ENCODE measurements at regions not wholly inside any gene's neighbourhood (a gene's known extent, or its start where the extent isn't known, plus 50 kb on each side); places are given as distances from the start of the nearest gene placed in this dataset.
A peak's percentile ranks its signal among the peaks of the same experiment; 100 is the strongest.

DNA sequence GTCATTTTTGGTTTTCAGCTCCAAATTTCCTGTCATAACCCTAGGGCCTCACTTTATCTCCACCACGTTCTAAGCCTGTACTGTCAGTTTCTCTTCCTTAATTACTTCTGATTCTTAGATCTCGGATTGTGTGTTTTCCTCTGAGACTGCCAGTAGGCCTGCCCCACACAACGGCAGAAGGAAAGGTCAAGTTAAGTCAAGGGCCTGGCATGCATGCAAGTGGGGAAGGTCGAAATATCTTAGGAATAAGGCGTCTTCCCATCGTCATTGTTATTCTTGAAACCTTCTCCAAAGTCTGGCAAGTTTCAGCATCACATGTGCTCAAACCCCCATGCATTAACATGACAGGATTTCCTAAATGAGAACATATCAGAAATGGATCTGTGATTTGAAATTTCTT lies 203.5 kb upstream of the TSHZ2 start:
- DNase-seq, result no peak

DNA sequence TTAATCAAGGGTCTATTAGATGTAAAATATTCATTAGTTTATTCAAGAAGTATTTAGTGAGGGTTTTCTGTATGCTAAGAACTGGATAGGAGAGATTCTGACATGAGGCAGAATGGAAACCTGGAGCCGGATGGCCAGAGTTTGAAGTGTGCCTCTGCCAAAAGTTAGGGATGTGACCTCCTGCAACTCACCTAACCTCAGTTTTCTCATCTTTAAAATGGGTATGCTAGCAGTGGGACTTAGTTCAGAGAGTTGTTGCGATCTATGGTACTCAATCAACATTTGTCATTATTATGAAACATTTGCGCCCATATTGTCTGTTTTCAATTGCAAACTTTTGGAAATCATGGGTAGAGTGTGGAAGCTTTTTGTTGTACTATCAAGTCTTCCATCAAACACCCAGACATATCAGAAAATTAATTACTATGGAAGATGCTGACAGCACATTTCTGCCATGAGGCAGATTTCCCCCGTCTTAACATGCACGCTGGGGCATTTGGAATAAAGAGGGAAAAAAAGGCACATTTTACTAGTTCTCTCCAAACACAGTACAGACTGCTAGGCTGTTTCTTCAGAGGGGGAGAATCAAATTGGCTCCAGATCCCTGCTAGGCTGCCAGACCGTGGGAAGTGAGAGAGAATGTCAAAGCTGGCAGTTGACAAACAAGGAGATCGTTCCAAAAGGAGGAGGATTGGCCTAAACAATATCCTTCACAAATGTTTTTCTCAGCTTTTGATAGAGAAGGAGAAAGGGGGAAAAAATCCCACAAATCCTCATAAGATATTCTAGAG lies 205.3 kb upstream of the TSHZ2 start:
- no peak for DNase-seq

DNA sequence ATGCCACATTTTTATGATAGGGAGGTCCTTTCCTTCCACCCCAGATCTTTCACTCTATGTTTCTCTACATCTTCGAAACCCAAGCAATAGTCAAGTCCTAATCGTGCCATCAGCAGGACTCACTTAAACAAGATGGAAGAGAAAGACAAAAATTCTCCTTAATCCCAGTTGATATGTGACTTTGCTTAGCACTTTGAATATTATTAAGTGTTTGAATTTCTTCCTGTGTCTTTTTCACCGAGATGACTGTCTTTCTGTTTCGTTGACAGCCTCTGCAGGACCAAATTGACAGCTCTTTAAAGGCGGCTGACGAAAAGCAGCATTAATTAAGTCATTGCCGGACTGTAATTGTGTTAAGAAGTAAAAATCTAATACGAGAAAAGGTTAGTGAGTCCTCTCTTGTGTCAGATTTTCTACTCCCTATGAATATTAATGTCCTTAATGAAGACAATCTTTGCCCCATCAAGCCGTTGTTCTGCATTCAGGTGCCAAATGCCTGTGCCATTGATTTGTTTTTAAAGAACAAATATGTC lies 208.8 kb upstream of the TSHZ2 start:
- DNase-seq, result no peak

DNA sequence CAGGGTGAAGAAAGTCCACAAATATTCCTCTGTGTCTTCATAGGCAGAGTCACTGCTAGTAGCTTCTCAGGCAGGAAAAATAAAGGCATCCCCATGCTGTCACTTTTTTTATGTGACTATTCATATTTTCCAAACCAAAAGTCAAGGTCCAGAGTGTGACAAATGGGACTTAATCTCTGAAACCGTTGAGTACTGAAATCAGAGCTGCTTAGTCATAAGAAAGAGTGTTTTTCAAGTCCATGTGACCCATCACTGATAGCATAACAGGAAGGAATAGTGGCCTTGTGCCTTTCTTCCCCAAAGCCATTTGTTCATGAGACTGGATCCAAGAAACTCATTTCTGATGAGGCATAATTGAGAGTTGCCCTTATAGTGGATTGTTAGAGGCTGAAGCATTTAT lies 210.3 kb upstream of the TSHZ2 start:
- DNase-seq, result no peak

DNA sequence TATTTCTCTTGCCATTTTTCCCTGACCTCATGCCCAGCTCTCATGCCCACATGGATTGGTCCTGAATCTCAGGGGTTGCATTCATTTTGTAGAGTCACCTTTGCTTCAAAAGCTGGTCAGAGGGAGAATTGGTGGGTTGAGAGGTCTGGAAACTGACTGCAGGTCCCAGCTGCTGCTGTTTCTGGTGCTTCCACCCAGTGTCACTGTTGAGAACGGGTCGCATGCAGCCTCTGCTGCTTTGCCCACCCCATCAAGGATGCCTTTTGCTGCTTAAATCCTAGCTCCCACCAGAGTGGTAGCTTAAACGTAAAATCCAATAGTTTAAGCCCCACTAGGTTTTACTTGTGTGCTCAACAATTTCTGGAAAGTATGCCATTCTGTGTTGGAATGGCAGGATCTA lies 211.4 kb upstream of the TSHZ2 start:
- DNase-seq, result no peak

DNA sequence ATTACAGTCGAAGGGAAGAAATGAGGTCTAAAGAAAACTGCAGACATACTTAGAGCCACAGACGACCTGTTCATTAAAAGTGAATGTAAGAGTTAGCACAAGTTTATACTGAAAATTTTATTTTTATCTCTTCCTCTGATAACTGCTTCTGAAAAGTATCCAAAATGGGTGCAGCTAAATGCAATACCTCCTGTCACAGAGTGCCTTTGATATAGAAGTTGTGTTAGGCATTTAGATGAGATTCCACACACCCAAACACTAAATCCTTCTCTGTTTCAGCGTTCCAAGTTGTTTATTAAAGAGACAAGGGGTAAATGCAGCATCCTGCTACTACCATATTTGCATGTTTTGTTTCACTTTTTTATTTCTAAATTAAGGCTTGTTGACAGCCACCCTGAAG lies 214.7 kb upstream of the TSHZ2 start:
- no peak for DNase-seq

DNA sequence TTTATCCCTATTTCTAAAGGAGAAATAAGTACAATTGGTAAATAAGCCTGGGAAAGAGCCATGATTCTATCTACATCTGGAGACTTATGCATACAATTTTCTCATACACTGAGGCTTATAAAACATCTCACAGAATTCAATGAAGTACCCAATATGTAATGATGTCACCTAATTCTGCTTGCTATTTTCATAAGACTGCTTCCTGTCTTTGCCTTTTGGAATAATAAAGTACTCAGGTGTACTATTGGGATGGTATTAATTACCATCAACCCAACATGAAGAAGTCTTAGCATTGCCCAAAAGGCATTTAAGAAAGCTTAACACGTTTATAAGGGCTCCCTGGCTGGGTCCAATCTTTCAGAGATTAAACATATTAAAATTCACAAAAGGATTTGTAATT lies 216.4 kb upstream of the TSHZ2 start:
- no peak for DNase-seq

DNA sequence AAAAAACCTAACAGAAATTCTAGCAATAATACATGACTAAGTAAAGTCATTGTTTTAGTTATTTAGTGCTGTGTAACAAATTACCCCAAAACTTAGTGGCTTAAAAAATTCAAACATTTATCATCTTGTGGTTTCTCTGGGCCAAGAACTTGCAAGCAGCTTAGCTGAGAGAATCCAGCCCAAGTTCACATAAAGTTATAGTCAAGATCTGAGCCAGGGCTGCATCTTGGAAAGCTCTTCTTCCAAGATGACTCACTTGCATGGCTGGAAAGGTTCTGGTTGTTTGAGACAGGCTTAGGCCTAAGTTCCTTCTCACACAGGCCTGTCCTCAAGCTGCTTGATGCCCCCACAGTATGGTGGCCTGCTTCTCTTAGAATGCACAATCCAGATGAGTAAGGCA lies 217.8 kb upstream of the TSHZ2 start:
- DNase-seq, result peak; percentile 18

DNA sequence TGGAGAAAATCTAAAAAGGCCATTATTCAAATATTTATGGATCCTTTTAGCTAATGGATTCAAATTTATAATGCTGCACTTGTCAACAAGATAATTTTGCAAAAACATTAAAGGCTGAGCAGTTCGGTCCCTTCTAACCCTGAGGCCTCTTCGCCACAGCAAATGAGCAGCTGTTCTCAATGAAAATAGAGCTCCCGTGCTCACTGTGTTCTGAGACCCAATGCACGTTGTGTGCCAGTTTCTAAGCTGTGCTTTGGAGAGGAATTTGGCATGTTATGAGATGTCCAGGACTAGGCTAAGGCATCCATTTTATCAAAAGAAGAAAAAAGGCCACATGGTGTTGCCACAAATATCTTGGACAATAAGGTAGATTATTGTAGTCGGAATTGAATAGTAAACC lies 220.1 kb upstream of the TSHZ2 start:
- no peak for DNase-seq

DNA sequence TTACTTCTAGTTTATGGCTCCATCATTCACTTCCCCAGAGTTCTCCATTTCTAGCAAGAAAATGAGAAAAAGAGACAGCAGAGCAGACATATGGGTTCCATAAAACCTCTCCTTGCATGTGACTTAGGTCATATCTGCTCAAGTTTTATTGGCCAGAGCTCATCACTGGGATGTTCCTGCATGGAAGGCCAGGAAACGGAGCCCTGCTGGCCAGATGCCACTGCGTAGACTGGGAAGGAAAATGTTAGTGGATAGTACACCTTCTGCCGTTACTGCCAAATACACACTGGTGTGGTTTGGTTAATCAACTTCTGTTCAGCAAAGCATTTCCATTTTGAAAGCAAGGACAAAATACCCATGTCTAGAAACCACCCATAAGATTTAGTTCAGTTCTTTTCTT lies 220.6 kb upstream of the TSHZ2 start:
- no peak for DNase-seq

DNA sequence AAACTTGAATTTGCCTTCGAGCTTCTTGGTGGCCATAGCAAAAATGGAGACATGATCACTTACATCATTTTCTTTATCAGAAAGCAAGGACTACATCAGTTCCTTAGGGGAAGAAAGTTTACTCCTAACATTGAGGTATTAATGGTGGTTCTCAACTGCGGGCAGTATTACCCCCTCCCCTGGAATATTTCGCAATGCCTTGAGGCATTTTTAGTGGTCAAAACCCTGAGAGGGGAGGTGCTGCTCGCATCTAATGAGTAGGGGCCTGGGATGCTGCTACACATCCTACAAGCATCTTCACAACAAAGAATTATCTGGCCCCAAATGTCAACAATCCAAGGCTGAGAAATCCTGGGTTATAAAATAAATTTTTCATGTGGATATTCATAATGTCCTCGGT lies 222.2 kb upstream of the TSHZ2 start:
- DNase-seq, result no peak

DNA sequence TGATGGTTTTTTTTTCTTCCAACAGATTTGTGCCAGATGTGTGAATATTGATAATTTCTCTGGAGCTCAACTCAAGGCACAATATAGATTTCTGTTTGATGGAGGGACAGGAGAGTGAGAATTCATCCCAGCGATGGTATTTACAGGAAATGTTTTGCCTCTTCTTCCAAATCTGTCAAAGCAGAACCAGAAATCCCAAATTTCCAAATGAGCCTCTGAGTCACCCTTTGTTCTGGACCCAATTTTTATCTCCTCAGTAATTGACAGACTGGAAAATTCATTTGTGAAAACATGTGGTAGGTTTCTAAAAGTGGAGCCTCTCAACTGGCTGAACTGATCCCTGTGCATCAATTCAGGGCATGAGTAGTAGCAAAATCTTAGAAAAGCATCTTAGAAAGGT lies 223.2 kb upstream of the TSHZ2 start:
- DNase-seq, result peak; percentile 11

DNA sequence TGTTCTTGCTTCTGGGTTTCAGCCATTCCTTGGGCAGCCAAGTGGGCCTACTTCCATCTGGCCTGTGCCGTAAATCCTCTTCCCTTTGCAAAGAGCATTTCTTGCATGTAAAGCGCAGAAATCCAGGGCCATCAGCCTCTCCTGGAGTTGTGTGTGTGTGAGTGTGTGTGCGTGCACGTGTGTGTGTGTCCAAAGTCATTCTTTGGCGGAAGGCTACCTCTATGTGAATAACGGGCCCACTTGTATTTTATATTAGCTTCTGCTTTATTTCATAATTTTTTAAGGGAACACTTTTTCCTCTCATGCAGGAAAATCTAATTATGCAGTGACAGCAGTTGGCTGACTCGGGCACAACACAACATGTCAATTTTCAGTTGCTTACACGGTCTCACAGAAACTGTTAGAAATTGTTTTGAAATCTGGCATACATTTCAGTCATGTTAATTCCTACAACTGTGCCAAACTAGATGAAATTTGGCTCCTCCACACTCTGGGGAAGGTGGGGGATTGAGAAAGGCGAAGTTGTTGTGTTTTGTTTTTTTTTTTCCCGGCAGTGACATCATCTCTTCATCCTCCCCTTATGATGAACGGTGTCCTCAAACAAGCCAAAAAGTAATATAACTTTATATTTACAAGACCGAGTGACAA lies 223.7 kb upstream of the TSHZ2 start:
- DNase-seq, result no peak

DNA sequence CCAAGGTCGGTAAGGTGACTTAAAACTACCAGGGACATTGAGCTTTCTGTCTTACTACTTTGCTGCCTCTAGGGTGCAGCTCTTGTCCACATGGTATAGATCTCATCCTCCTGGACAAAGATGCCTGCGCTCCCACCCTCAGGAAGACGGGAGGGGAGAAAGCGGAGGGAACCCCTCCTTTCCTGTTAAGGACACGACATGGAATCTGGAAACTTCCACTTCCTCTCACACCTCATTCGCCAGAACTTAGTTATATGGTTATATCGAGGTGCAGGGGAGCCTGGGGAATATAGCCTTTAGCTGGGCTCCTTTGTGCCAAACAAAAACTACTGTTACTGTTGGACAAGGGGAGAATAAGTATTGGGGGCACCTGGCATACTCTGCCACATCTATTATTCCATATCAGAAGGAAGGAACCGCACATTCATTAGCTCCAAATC lies 224.3 kb upstream of the TSHZ2 start:
- peak; percentile 31 for DNase-seq

DNA sequence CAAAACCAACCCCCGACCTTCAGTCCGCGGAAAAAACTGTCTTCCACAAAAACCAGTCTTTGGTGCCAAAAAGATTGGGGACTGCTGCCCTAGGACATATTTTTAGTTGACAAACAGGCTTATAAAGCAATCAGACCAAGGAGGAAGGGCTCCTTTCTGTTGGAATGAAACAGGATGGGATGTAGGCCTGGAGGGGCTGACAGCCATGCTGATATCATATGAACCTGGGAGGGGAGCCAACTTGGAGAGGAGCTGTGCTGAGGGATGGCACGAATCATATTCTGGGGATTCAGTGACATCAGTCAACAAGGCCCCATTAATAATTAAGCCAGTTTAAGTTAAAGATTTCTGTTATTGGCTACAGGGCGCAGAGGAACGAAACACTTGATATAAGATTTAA lies 225.4 kb upstream of the TSHZ2 start:
- DNase-seq, result peak; percentile 16

DNA sequence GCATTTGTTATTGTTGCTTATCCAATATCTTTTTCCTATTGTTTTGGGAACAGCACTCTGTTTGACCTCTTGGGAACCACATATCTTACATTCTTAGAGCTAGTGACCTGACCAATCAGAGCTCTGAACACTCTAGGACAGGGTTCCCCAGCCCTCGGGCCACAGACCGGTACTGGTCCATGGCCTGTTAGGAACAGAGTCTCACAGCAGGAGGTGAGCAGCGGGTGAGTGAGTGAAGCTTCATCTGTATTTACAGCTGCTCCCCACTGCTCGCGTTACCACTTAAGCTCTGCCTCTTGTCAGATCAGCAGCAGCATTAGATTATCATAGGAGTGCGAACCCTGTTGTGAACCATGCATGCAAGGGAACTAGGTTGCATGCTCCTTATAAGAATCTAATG lies 226.0 kb upstream of the TSHZ2 start:
- no peak for DNase-seq

DNA sequence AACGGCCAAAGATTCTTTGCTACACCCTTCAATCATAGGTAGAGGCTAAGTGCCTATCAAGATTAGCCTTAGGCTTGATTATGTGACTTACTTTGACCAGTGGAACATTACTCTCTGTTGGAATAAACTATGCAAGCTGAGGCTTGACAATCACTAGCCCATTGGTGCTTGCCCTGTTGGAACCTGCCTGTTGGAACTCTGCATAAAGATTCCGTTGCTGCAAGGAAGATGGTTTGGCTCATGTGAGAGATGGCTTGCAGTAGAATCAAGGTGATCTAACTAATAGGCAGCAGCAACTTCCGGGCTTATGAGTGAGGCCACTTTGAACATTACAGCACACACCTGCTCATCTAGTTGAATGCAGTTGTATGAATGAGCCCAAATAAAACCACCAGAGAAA lies 227.7 kb upstream of the TSHZ2 start:
- no peak for DNase-seq

DNA sequence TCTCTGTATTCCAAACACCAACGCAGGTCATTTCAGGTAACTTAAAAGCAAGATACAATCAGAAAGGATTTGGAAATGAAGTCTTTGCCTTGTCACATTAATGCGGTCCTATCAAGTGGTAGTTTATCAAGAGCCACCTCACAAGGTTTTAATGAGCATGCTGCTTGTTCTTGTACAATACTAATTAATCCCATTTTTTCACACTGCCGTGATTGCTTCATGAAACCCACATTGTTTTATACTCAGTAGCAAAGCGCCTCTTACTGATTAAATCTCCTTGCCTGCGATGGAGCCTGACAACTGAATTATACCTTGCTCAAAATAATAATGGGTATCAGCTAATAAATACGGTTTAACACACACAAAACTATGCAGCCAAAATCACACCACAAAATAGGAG lies 234.1 kb upstream of the TSHZ2 start:
- DNase-seq, result no peak

DNA sequence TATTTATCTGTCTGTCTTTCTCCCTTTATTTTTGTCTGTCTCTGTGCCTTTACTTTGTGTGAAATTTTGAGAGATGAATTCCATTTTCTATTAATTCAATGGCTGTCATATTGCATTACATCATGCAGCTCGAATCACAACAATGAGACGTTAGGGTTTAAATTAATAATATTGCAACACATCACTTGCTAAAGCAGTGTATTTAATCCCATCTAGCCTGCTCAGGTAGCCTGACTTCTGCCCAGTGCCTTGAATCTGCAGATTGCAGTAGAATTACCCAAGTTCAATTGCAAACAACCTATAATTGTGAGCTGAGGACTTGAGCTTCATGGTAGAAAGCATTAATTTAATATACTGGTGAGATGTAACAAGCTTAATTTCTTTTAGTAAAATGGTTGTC lies 235.7 kb upstream of the TSHZ2 start:
- DNase-seq, result no peak

DNA sequence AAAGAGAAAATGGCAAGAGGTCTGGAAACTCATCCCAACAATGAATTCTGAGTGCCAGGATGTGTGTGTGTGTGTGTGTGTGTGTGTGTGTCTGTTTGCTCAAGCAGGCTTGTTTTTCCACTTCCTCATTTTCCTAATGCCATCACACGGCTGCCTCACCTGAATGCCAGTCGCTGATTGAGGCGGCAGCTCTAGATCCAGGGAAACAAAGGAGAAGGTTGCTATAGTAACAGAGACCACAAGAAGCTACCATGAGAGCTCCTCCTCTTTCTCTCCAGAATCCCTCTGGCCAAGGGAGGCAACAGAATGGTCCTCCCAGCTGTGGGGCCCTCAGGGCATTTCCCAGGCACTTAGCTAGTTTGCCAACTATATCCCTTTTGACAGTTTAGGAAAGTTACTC lies 241.1 kb upstream of the TSHZ2 start:
- DNase-seq, result no peak

DNA sequence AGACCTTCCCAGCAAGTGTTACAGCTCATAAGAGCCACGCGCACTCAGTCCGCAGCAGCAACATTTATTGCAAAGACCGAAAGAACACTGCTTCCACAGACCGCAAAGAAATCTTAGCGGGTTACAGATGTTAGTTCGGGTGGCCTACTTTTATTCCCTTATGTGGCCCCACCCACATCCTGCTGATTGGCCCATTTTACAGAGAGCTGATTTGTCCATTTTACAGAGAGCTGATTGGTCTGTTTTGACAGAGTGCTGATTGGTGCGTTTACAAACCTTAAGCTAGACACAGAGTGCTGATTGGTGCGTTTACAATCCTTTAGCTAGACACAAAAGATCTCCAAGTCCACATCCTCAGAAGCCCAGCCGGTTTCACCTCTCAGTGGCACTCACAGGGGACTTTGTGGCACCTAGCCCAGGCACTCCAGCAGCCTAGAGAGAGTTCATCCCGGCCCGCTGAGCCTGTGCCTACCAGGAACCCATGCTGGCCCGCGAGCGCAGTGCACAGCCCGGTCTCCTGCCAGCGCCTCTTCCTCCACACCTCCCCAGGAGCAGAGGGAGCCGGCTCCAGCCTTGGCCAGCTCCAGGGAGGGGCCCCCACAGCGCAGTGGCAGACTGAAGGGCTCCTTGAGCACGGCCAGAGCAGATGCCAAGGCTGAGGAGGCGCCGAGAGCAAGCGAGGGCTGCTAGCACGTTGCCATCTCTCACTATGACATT lies 244.3 kb upstream of the TSHZ2 start:
- no peak for DNase-seq

DNA sequence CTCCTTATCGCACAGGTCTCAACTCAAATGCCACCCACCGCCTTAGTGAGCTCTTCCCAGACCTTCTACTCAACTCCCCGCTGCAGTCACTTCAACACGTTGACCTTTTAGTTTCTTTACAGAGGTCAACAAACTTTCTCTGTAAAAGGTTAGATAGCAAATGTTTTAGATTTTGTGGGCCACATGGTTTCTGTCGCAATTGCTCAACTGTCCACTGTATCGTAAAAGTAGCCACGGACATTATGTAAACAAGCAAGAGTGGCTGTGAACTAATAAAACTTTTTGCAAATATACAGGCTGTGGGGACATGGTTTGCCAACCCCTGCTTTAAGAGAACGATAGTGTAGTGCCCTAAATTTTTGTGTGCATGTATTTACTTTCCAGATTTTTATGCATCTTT lies 247.6 kb upstream of the TSHZ2 start:
- no peak for DNase-seq

DNA sequence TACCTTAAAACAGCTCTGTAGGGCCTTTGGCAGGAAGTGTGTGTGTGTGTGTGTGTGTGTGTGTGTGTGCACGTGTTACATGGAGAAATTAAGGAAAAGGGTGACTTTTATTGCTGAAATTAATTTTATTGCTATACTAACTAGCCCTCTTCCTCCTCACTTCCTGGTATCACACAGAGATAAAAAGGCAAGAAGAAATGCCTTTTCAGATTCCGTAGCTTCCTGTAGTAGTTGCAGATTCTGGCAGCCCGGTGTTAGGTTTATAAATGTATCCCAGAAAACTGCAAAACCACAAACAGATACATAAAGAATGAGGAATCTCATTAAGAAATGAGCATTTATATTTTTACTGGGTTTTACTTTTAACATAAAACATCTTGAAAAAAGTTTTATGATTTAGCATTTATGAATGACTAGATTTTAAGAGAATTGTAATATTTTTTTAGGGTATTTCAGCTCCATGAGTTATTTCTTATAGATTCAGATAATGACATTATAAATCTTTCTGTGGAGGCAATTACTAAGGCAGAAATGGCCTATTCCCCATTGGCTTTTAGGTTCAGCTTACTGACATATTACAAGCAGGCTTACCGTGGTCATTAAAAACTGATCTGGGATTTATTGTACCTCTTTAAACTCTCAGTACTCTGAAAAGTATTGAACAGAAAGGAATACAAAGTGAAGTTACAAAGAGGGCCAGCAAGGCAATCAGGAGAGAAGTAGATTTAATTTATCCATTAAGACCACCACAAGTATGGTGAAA lies 249.1 kb upstream of the TSHZ2 start:
- DNase-seq, result peak; percentile 1

Data from fibroblast of upper back skin (primary cell).